ENCODE measurements at regions not wholly inside any gene's neighbourhood (a gene's known extent, or its start where the extent isn't known, plus 50 kb on each side); places are given as distances from the start of the nearest gene placed in this dataset.

- H3K27me3 ChIP-seq = no peaks in the 10 kb centered on the region
- H3K4me1 ChIP-seq = no peaks in the 10 kb centered on the region
- intact Hi-C loops (cut with DNase I) = no loop called here
- no peak for DNase-seq (ENCODE audit: extremely low spot score in 2 of 2)
- H3K9me3 ChIP-seq = no peaks in the 10 kb centered on the region
- TF ChIP-seq POLR2AphosphoS5 (IDR thresholded peaks at IDR 0.05; ENCODE audit: insufficient read depth in 1 of 2, low read depth in 1 of 2) (no peak), CTCF (IDR thresholded peaks at IDR 0.05) (no peak), POLR2A (IDR thresholded peaks at IDR 0.05) (no peak)
- H3K27ac ChIP-seq = no peak overlapping the region
- H3K36me3 ChIP-seq = no peaks in the 10 kb centered on the region
- no peak overlapping the region for H3K4me3 ChIP-seq
Measured at GRCh38 chr13:109684824-109685202, 101.6 kb downstream of the IRS2 start.

GRCh38 chr13:109684084-109684823, 102.1 kb downstream of the IRS2 start:
- H3K4me3 ChIP-seq = no peak overlapping the region
- no peaks in the 10 kb centered on the region for H3K9me3 ChIP-seq
- H3K4me1 ChIP-seq = no peaks in the 10 kb centered on the region
- no peaks in the 10 kb centered on the region for H3K36me3 ChIP-seq
- no peak for DNase-seq (ENCODE audit: extremely low spot score in 2 of 2)
- H3K27ac ChIP-seq = no peak overlapping the region
- intact Hi-C loops (cut with DNase I) = no loop called here
- TF ChIP-seq POLR2A (IDR thresholded peaks at IDR 0.05) = no peak
- no peak for TF ChIP-seq POLR2AphosphoS5 (IDR thresholded peaks at IDR 0.05; ENCODE audit: insufficient read depth in 1 of 2, low read depth in 1 of 2)
- no peak for TF ChIP-seq CTCF (IDR thresholded peaks at IDR 0.05)
- no peaks in the 10 kb centered on the region for H3K27me3 ChIP-seq

- no peaks in the 10 kb centered on the region for H3K36me3 ChIP-seq
- TF ChIP-seq CTCF (IDR thresholded peaks at IDR 0.05) = no peak
- no peak for TF ChIP-seq POLR2AphosphoS5 (IDR thresholded peaks at IDR 0.05; ENCODE audit: insufficient read depth in 1 of 2, low read depth in 1 of 2)
- TF ChIP-seq POLR2A (IDR thresholded peaks at IDR 0.05) = no peak
- H3K9me3 ChIP-seq = no peaks in the 10 kb centered on the region
- no peaks in the 10 kb centered on the region for H3K4me1 ChIP-seq
- H3K4me3 ChIP-seq = no peak overlapping the region
- DNase-seq (ENCODE audit: extremely low spot score in 2 of 2) = no peak
- intact Hi-C loops (cut with DNase I) = no loop called here
- H3K27ac ChIP-seq = no peak overlapping the region
- no peaks in the 10 kb centered on the region for H3K27me3 ChIP-seq
Measured at GRCh38 chr13:109682534-109683244, 103.7 kb downstream of the IRS2 start.

- no peak for DNase-seq (ENCODE audit: extremely low spot score in 2 of 2)
- no peak overlapping the region for H3K4me3 ChIP-seq
- H3K27me3 ChIP-seq = no peaks in the 10 kb centered on the region
- no peaks in the 10 kb centered on the region for H3K4me1 ChIP-seq
- no peak for TF ChIP-seq POLR2A (IDR thresholded peaks at IDR 0.05)
- no peak for TF ChIP-seq CTCF (IDR thresholded peaks at IDR 0.05)
- no peak for TF ChIP-seq POLR2AphosphoS5 (IDR thresholded peaks at IDR 0.05; ENCODE audit: insufficient read depth in 1 of 2, low read depth in 1 of 2)
- intact Hi-C loops (cut with DNase I) = no loop called here
- H3K36me3 ChIP-seq = no peaks in the 10 kb centered on the region
- no peaks in the 10 kb centered on the region for H3K9me3 ChIP-seq
- H3K27ac ChIP-seq = no peak overlapping the region
Measured at GRCh38 chr13:109680930-109681329, 105.5 kb downstream of the IRS2 start.

- Histone ChIP-seq H3K9me3 (no peaks in the 10 kb centered on the region), H3K27me3 (no peaks in the 10 kb centered on the region), H3K4me1 (no peaks in the 10 kb centered on the region), H3K27ac (no peak overlapping the region), H3K36me3 (no peaks in the 10 kb centered on the region), H3K4me3 (no peak overlapping the region)
- DNase-seq (ENCODE audit: extremely low spot score in 2 of 2) = no peak
- TF ChIP-seq POLR2AphosphoS5 (IDR thresholded peaks at IDR 0.05; ENCODE audit: insufficient read depth in 1 of 2, low read depth in 1 of 2) (no peak), POLR2A (IDR thresholded peaks at IDR 0.05) (no peak)
- intact Hi-C loops (cut with DNase I) = no loop called here
Measured at GRCh38 chr13:109680288-109680687, 106.1 kb downstream of the IRS2 start.

Measured in vagina (tissue), 2 donors.